CD4-positive, alpha-beta T cell (primary cell): ENCODE measurements at regions not wholly inside any gene's neighbourhood (a gene's known extent, or its start where the extent isn't known, plus 50 kb on each side); places are given as distances from the start of the nearest gene placed in this dataset.

Experiments
- ATAC-seq: fragments of 200-7000 bp; cut with Tn5 transposase; one replicate; pipeline ENCODE4 v1.10.0; 2022; ENCODE audit warnings: mild to moderate bottlenecking; ENCODE audit not compliant: poor library complexity
- CTCF ChIA-PET: fragments of 350-600 bp; sonication (Branson Sonifier 250); formaldehyde crosslinking; loops from one replicate; lab custom pipeline; 2021; ENCODE audit warnings: antibody characterized with exemption, inconsistent platforms; lab: Charles Lee
- POLR2A ChIA-PET: fragments of 350-600 bp; sonication (Branson Sonifier 250); formaldehyde crosslinking; loops from one replicate; lab custom pipeline; 2021; ENCODE audit warnings: antibody characterized with exemption, inconsistent platforms; lab: Charles Lee
- DNase-seq, 14 experiments: peaks; one replicate each; pipeline ENCODE4 v3.0.0-alpha.2; 2013 to 2020; ENCODE audit warnings: mixed read lengths in 2 of 14
- H3K27ac ChIP-seq, 2 donors: one replicate each; pipeline versions ENCODE4 v1.5.1 to v1.7.0; 2013; ENCODE audit warnings: low read length in 2 of 2, low read depth in 1 of 2, mild to moderate bottlenecking in 1 of 2
- H3K27me3 ChIP-seq, 2 experiments: 1 replicate in 1 of 2; 2 replicates in 1 of 2; pipeline versions ENCODE4 v1.6.1 to v1.7.0; 2013; ENCODE audit warnings: low read length in 2 of 2, control low read depth in 1 of 2, mild to moderate bottlenecking in 1 of 2, moderate library complexity in 1 of 2; ENCODE audit not compliant: insufficient read depth in 2 of 2, control insufficient read depth in 1 of 2
- H3K36me3 ChIP-seq: one replicate; pipeline ENCODE4 v1.6.1; 2013; ENCODE audit warnings: low read length, control low read depth; ENCODE audit not compliant: insufficient read depth
- H3K4me1 ChIP-seq: one replicate; pipeline ENCODE4 v1.6.1; 2013; ENCODE audit warnings: low read length, control low read depth; ENCODE audit not compliant: insufficient read depth
- H3K4me3 ChIP-seq: one replicate; pipeline ENCODE4 v1.5.1; 2013; ENCODE audit warnings: mild to moderate bottlenecking, low read length, moderate library complexity
- H3K9me3 ChIP-seq, 2 experiments: 1 replicate in 1 of 2; 2 replicates in 1 of 2; pipeline versions ENCODE4 v1.6.1 to v1.7.0; 2013; ENCODE audit warnings: low read length in 2 of 2, mild to moderate bottlenecking in 2 of 2, control low read depth in 1 of 2, moderate library complexity in 1 of 2; ENCODE audit not compliant: control insufficient read depth in 1 of 2, insufficient read depth in 1 of 2
- H3K27ac Mint-ChIP-seq: one replicate; pipeline ENCODE4 v1.8.0; 2020; ENCODE audit warnings: mixed read lengths
- H3K27me3 Mint-ChIP-seq: one replicate; pipeline ENCODE4 v1.8.0; 2021; ENCODE audit warnings: mixed read lengths
- H3K36me3 Mint-ChIP-seq: one replicate; pipeline ENCODE4 v1.8.0; 2021; ENCODE audit warnings: low read depth, mixed read lengths
- H3K4me1 Mint-ChIP-seq: one replicate; pipeline ENCODE4 v1.8.0; 2021; ENCODE audit warnings: low read depth, mixed read lengths
- H3K4me3 Mint-ChIP-seq: one replicate; pipeline ENCODE4 v1.8.0; 2020; ENCODE audit warnings: mild to moderate bottlenecking, mixed read lengths
- H3K9me3 Mint-ChIP-seq: one replicate; pipeline ENCODE4 v1.8.0; 2020; ENCODE audit warnings: mixed read lengths
- intact Hi-C, 2 experiments: fragments of 100-400 bp; cut with DNase I in 1 of 2; cut with micrococcal nuclease in 1 of 2; formaldehyde crosslinking; loops; one replicate each; pipeline versions ENCODE4 v1.15.1 to v1.9.0; 2023 to 2025; cut with DNase I, micrococcal nuclease
- TF ChIP-seq, protein P1 (sequence below): fragments of 200-600 bp; IDR thresholded peaks from one replicate; pipeline ENCODE4 v1.8.0; 2022; ENCODE audit warnings: antibody characterized with exemption, mild to moderate bottlenecking

GRCh38 chr3:147184794-147185193 lies 221.5 kb downstream of the ZIC4 start:
- H3K27me3 Mint-ChIP-seq, result no peaks in the 10 kb centered on the region
- H3K9me3 ChIP-seq, result no peaks in the 10 kb centered on the region
- ChIA-PET POLR2A (no interaction called here), CTCF (no interaction called here)
- H3K27ac ChIP-seq, result no peak overlapping the region
- DNase-seq (no peak), ATAC-seq (no peak)
- no peaks in the 10 kb centered on the region for H3K36me3 ChIP-seq
- no peaks in the 10 kb centered on the region for H3K9me3 Mint-ChIP-seq
- no peaks in the 10 kb centered on the region for H3K27me3 ChIP-seq
- H3K4me3 ChIP-seq, result no peak overlapping the region
- no peaks in the 10 kb centered on the region for H3K36me3 Mint-ChIP-seq
- TF ChIP-seq, protein P1, sequence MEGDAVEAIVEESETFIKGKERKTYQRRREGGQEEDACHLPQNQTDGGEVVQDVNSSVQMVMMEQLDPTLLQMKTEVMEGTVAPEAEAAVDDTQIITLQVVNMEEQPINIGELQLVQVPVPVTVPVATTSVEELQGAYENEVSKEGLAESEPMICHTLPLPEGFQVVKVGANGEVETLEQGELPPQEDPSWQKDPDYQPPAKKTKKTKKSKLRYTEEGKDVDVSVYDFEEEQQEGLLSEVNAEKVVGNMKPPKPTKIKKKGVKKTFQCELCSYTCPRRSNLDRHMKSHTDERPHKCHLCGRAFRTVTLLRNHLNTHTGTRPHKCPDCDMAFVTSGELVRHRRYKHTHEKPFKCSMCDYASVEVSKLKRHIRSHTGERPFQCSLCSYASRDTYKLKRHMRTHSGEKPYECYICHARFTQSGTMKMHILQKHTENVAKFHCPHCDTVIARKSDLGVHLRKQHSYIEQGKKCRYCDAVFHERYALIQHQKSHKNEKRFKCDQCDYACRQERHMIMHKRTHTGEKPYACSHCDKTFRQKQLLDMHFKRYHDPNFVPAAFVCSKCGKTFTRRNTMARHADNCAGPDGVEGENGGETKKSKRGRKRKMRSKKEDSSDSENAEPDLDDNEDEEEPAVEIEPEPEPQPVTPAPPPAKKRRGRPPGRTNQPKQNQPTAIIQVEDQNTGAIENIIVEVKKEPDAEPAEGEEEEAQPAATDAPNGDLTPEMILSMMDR, result no peak
- intact Hi-C loops, result no loop called here
- H3K4me3 Mint-ChIP-seq, result no peak overlapping the region
- H3K4me1 ChIP-seq, result no peaks in the 10 kb centered on the region
- H3K4me1 Mint-ChIP-seq, result no peaks in the 10 kb centered on the region
- H3K27ac Mint-ChIP-seq, result no peak overlapping the region

- intact Hi-C loops, result no loop called here
- H3K27me3 ChIP-seq, result no peaks in the 10 kb centered on the region
- no peak for DNase-seq
- H3K36me3 ChIP-seq, result no peaks in the 10 kb centered on the region
- no peak overlapping the region for H3K4me3 ChIP-seq
- no peaks in the 10 kb centered on the region for H3K4me1 Mint-ChIP-seq
- no peak overlapping the region for H3K27ac Mint-ChIP-seq
- ChIA-PET CTCF (no interaction called here), POLR2A (no interaction called here)
- no peaks in the 10 kb centered on the region for H3K36me3 Mint-ChIP-seq
- H3K4me1 ChIP-seq, result no peaks in the 10 kb centered on the region
- H3K9me3 Mint-ChIP-seq, result peaks cover 5% of the 10 kb centered on the region
- H3K4me3 Mint-ChIP-seq, result no peak overlapping the region
- no peaks in the 10 kb centered on the region for H3K27me3 Mint-ChIP-seq
- H3K9me3 ChIP-seq, result no peaks in the 10 kb centered on the region
- ATAC-seq, result no peak
- H3K27ac ChIP-seq, result no peak overlapping the region
- TF ChIP-seq, protein P1, result no peak
These were observed 233.1 kb downstream of the ZIC4 start for GRCh38 chr3:147173257-147173656.

- H3K36me3 ChIP-seq, result no peaks in the 10 kb centered on the region
- no peaks in the 10 kb centered on the region for H3K9me3 Mint-ChIP-seq
- H3K9me3 ChIP-seq, result peaks cover 0 to 5% of the 10 kb centered on the region in 2 experiments
These were observed 243.6 kb downstream of the ZIC4 start for GRCh38 chr3:147162743-147163142.

More at GRCh38 chr3:147162743-147163142, 243.6 kb downstream of the ZIC4 start:
- H3K4me3 Mint-ChIP-seq, result no peak overlapping the region
- H3K36me3 Mint-ChIP-seq, result no peaks in the 10 kb centered on the region
- H3K4me1 Mint-ChIP-seq, result no peaks in the 10 kb centered on the region
- ChIA-PET POLR2A (no interaction called here), CTCF (no interaction called here)
- no peak overlapping the region for H3K27ac Mint-ChIP-seq
- no peaks in the 10 kb centered on the region for H3K27me3 Mint-ChIP-seq
- H3K4me1 ChIP-seq, result no peaks in the 10 kb centered on the region
- intact Hi-C loops, result no loop called here
- DNase-seq (no peak), ATAC-seq (no peak)
- H3K27ac ChIP-seq, result no peak overlapping the region
- no peaks in the 10 kb centered on the region for H3K27me3 ChIP-seq
- H3K4me3 ChIP-seq, result no peak overlapping the region
- TF ChIP-seq, protein P1, result no peak
